DND-41 (cell line): ENCODE measurements at regions not wholly inside any gene's neighbourhood (a gene's known extent, or its start where the extent isn't known, plus 50 kb on each side); places are given as distances from the start of the nearest gene placed in this dataset.

ENCODE experiments used
- CTCF ChIP-seq: IDR thresholded peaks from 2 replicates; pipeline ENCODE4 v1.5.1; 2012; ENCODE audit warnings: borderline replicate concordance, low read length, moderate library complexity, mild to moderate bottlenecking; ENCODE audit not compliant: poor library complexity, severe bottlenecking; ENCODE audit errors: extremely low read depth
- EZH2 ChIP-seq: IDR thresholded peaks from 3 replicates; pipeline ENCODE4 v1.6.1; 2012; ENCODE audit warnings: borderline replicate concordance, low read depth, mild to moderate bottlenecking, moderate library complexity, low read length, inconsistent platforms; ENCODE audit not compliant: severe bottlenecking

GRCh38 chr2:228465408-228465807 is 283.9 kb upstream of the SPHKAP start:
- TF ChIP-seq CTCF (no peak), EZH2 (no peak)
